GM23338 (cell line): ENCODE measurements at regions not wholly inside any gene's neighbourhood (a gene's known extent, or its start where the extent isn't known, plus 50 kb on each side); places are given as distances from the start of the nearest gene placed in this dataset.

Experiments
- ATAC-seq: fragments of 200-7000 bp; cut with Tn5 transposase; 3 replicates; pipeline ENCODE4 v1.9.1; 2020
- DNase-seq: peaks from one replicate; pipeline ENCODE4 v3.0.0-alpha.2; 2015; ENCODE audit warnings: low spot score
- H2AFZ ChIP-seq: fragments of 200-600 bp; sonication (generic); 2 replicates; pipeline ENCODE4 v1.8.0; 2016; ENCODE audit warnings: antibody characterized with exemption, mild to moderate bottlenecking, moderate library complexity
- H3F3A ChIP-seq: fragments of 200-600 bp; sonication (generic); replicated peaks from 2 replicates; pipeline ENCODE4 v1.8.0; 2017; ENCODE audit warnings: antibody characterized with exemption, mixed run types, low read depth
- H3K27ac ChIP-seq: fragments of 200-600 bp; sonication (generic); 2 replicates; pipeline ENCODE4 v1.6.1; 2016; ENCODE audit warnings: low read depth
- H3K27me3 ChIP-seq: fragments of 200-600 bp; sonication (generic); 2 replicates; pipeline ENCODE4 v1.8.0; 2016; ENCODE audit warnings: mild to moderate bottlenecking, mixed run types, moderate library complexity; ENCODE audit not compliant: insufficient read depth
- H3K36me3 ChIP-seq: fragments of 200-600 bp; sonication (generic); 2 replicates; pipeline ENCODE4 v1.8.0; 2016; ENCODE audit warnings: mild to moderate bottlenecking; ENCODE audit not compliant: insufficient read depth
- H3K4me1 ChIP-seq: fragments of 200-600 bp; sonication (generic); 2 replicates; pipeline ENCODE4 v1.8.0; 2016; ENCODE audit warnings: mild to moderate bottlenecking, moderate library complexity; ENCODE audit not compliant: insufficient read depth
- H3K4me2 ChIP-seq: fragments of 200-600 bp; sonication (generic); 2 replicates; pipeline ENCODE4 v1.7.1; 2017; ENCODE audit warnings: mixed run types
- H3K4me3 ChIP-seq: fragments of 200-600 bp; sonication (generic); 2 replicates; pipeline ENCODE4 v1.6.1; 2016; ENCODE audit warnings: mixed run types
- H3K79me2 ChIP-seq: fragments of 200-600 bp; sonication (generic); replicated peaks from 2 replicates; pipeline ENCODE4 v1.8.0; 2017; ENCODE audit warnings: mild to moderate bottlenecking; ENCODE audit not compliant: insufficient read depth
- H3K9me2 ChIP-seq: fragments of 200-600 bp; sonication (generic); 2 replicates; pipeline ENCODE4 v1.8.0; 2017; ENCODE audit not compliant: insufficient read depth
- H4K20me1 ChIP-seq: fragments of 200-600 bp; sonication (generic); replicated peaks from 2 replicates; pipeline ENCODE4 v1.8.0; 2017; ENCODE audit warnings: mild to moderate bottlenecking; ENCODE audit not compliant: insufficient read depth
- H3K27ac Mint-ChIP-seq: 2 replicates; pipeline ENCODE4 v1.8.0; 2020; ENCODE audit warnings: inconsistent platforms, mild to moderate bottlenecking, moderate library complexity, mixed read lengths
- H3K27me3 Mint-ChIP-seq: 3 replicates; pipeline ENCODE4 v1.8.0; 2022; ENCODE audit warnings: low read depth, mild to moderate bottlenecking, moderate library complexity, mixed read lengths, inconsistent platforms; ENCODE audit not compliant: insufficient read depth, poor library complexity
- H3K36me3 Mint-ChIP-seq: 3 replicates; pipeline ENCODE4 v1.8.0; 2021; ENCODE audit warnings: low read depth, mild to moderate bottlenecking, inconsistent platforms, moderate library complexity, mixed read lengths
- H3K4me1 Mint-ChIP-seq: 3 replicates; pipeline ENCODE4 v1.8.0; 2020; ENCODE audit warnings: mild to moderate bottlenecking, inconsistent platforms, mixed read lengths
- H3K4me3 Mint-ChIP-seq: 3 replicates; pipeline ENCODE4 v1.8.0; 2021; ENCODE audit warnings: moderate library complexity, mild to moderate bottlenecking, inconsistent platforms, mixed read lengths
- H3K9me3 Mint-ChIP-seq: 3 replicates; pipeline ENCODE4 v1.8.0; 2020; ENCODE audit warnings: moderate library complexity, mild to moderate bottlenecking, inconsistent platforms, mixed read lengths
- JUNB ChIP-seq: IDR thresholded peaks from one replicate; pipeline ENCODE4 v1.6.1; 2016; ENCODE audit warnings: antibody characterized with exemption; ENCODE audit not compliant: unreplicated experiment
- POLR2AphosphoS5 ChIP-seq: IDR thresholded peaks from 2 replicates; pipeline ENCODE4 v1.6.1; 2016; ENCODE audit warnings: antibody characterized with exemption, low read depth
- ZNF114 ChIP-seq: fragments of 250-450 bp; sonication (Bioruptor Pico); IDR thresholded peaks from 2 replicates; pipeline ENCODE4 v1.5.0; 2020; ENCODE audit warnings: mild to moderate bottlenecking, moderate library complexity
- TF ChIP-seq, protein P1 (sequence below): fragments of 250-450 bp; sonication (Bioruptor Pico); IDR thresholded peaks from 2 replicates; pipeline ENCODE4 v1.5.0; 2020; ENCODE audit warnings: mild to moderate bottlenecking, moderate library complexity
- TF ChIP-seq, protein P2 (sequence below): IDR thresholded peaks from one replicate; pipeline ENCODE4 v1.6.1; 2018; ENCODE audit warnings: antibody characterized with exemption; ENCODE audit not compliant: unreplicated experiment
- TF ChIP-seq, protein P3 (sequence below): IDR thresholded peaks from 2 replicates; pipeline ENCODE4 v1.6.1; 2016; ENCODE audit warnings: antibody characterized with exemption

- DNase-seq (no peak), ATAC-seq (no peak)
- no peaks in the 10 kb centered on the region for H3K36me3 Mint-ChIP-seq
- H3K4me3 Mint-ChIP-seq: no peak overlapping the region
- Histone ChIP-seq H4K20me1 (no peaks in the 10 kb centered on the region), H3F3A (no peaks in the 10 kb centered on the region), H3K4me3 (no peak overlapping the region), H3K27ac (no peak overlapping the region), H3K36me3 (no peaks in the 10 kb centered on the region), H3K79me2 (no peaks in the 10 kb centered on the region), H3K4me1 (no peaks in the 10 kb centered on the region), H3K9me2 (no peaks in the 10 kb centered on the region), H3K27me3 (no peaks in the 10 kb centered on the region), H2AFZ (no peak overlapping the region), H3K4me2 (no peak overlapping the region)
- H3K27ac Mint-ChIP-seq: no peak overlapping the region
- TF ChIP-seq ZNF114 (no peak), JUNB (no peak)
- TF ChIP-seq, protein P1, sequence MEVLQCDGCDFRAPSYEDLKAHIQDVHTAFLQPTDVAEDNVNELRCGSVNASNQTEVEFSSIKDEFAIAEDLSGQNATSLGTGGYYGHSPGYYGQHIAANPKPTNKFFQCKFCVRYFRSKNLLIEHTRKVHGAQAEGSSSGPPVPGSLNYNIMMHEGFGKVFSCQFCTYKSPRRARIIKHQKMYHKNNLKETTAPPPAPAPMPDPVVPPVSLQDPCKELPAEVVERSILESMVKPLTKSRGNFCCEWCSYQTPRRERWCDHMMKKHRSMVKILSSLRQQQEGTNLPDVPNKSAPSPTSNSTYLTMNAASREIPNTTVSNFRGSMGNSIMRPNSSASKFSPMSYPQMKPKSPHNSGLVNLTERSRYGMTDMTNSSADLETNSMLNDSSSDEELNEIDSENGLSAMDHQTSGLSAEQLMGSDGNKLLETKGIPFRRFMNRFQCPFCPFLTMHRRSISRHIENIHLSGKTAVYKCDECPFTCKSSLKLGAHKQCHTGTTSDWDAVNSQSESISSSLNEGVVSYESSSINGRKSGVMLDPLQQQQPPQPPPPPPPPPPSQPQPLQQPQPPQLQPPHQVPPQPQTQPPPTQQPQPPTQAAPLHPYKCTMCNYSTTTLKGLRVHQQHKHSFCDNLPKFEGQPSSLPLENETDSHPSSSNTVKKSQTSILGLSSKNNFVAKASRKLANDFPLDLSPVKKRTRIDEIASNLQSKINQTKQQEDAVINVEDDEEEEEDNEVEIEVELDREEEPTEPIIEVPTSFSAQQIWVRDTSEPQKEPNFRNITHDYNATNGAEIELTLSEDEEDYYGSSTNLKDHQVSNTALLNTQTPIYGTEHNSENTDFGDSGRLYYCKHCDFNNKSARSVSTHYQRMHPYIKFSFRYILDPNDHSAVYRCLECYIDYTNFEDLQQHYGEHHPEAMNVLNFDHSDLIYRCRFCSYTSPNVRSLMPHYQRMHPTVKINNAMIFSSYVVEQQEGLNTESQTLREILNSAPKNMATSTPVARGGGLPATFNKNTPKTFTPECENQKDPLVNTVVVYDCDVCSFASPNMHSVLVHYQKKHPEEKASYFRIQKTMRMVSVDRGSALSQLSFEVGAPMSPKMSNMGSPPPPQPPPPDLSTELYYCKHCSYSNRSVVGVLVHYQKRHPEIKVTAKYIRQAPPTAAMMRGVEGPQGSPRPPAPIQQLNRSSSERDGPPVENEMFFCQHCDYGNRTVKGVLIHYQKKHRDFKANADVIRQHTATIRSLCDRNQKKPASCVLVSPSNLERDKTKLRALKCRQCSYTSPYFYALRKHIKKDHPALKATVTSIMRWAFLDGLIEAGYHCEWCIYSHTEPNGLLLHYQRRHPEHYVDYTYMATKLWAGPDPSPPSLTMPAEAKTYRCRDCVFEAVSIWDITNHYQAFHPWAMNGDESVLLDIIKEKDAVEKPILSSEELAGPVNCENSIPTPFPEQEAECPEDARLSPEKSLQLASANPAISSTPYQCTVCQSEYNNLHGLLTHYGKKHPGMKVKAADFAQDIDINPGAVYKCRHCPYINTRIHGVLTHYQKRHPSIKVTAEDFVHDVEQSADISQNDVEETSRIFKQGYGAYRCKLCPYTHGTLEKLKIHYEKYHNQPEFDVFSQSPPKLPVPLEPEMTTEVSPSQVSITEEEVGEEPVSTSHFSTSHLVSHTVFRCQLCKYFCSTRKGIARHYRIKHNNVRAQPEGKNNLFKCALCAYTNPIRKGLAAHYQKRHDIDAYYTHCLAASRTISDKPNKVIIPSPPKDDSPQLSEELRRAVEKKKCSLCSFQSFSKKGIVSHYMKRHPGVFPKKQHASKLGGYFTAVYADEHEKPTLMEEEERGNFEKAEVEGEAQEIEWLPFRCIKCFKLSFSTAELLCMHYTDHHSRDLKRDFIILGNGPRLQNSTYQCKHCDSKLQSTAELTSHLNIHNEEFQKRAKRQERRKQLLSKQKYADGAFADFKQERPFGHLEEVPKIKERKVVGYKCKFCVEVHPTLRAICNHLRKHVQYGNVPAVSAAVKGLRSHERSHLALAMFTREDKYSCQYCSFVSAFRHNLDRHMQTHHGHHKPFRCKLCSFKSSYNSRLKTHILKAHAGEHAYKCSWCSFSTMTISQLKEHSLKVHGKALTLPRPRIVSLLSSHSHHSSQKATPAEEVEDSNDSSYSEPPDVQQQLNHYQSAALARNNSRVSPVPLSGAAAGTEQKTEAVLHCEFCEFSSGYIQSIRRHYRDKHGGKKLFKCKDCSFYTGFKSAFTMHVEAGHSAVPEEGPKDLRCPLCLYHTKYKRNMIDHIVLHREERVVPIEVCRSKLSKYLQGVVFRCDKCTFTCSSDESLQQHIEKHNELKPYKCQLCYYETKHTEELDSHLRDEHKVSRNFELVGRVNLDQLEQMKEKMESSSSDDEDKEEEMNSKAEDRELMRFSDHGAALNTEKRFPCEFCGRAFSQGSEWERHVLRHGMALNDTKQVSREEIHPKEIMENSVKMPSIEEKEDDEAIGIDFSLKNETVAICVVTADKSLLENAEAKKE (CRISPR knock-in tag): no peak
- peaks cover 5% of the 10 kb centered on the region; the same call in 2 of the 3 replicates for H3K9me3 Mint-ChIP-seq
- H3K4me1 Mint-ChIP-seq: no peaks in the 10 kb centered on the region
- H3K27me3 Mint-ChIP-seq: no peaks in the 10 kb centered on the region
These were observed 115.4 kb downstream of the SLC25A46 start for GRCh38 chr5:110854200-110854599.

DNA sequence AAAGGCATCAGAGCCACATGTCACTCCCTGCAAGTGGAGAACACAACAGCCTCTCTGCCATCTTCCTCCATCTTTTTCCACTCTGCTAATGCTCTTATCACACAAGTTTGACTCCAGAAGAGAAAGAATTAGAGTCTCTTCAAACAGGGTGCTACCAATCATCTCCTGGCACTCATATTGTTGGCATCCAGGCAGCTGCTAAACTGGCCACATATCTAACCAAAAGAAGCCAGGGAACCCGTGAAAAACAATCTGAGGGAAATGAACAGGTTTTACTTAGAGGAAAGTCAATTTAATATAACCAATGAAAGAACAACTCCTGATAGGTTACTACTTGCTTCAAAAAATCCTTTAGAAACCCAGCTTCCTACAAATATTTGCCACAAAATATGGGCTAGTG, 117.2 kb downstream of the SLC25A46 start:
- H3K27me3 Mint-ChIP-seq: no peaks in the 10 kb centered on the region
- H3K4me3 Mint-ChIP-seq: no peak overlapping the region
- Histone ChIP-seq H2AFZ (0 out of 2 replicates have a peak overlapping the region, but pooled peaks have one; percentile 47), H3K79me2 (no peaks in the 10 kb centered on the region), H3K4me1 (no peaks in the 10 kb centered on the region), H3K36me3 (no peaks in the 10 kb centered on the region), H4K20me1 (no peaks in the 10 kb centered on the region), H3K27me3 (no peaks in the 10 kb centered on the region), H3K4me2 (no peak overlapping the region), H3F3A (no peaks in the 10 kb centered on the region), H3K4me3 (no peak overlapping the region), H3K27ac (no peak overlapping the region), H3K9me2 (no peaks in the 10 kb centered on the region)
- DNase-seq (no peak), ATAC-seq (no peak)
- no peak overlapping the region for H3K27ac Mint-ChIP-seq
- no peak for TF ChIP-seq JUNB
- TF ChIP-seq, protein P2, sequence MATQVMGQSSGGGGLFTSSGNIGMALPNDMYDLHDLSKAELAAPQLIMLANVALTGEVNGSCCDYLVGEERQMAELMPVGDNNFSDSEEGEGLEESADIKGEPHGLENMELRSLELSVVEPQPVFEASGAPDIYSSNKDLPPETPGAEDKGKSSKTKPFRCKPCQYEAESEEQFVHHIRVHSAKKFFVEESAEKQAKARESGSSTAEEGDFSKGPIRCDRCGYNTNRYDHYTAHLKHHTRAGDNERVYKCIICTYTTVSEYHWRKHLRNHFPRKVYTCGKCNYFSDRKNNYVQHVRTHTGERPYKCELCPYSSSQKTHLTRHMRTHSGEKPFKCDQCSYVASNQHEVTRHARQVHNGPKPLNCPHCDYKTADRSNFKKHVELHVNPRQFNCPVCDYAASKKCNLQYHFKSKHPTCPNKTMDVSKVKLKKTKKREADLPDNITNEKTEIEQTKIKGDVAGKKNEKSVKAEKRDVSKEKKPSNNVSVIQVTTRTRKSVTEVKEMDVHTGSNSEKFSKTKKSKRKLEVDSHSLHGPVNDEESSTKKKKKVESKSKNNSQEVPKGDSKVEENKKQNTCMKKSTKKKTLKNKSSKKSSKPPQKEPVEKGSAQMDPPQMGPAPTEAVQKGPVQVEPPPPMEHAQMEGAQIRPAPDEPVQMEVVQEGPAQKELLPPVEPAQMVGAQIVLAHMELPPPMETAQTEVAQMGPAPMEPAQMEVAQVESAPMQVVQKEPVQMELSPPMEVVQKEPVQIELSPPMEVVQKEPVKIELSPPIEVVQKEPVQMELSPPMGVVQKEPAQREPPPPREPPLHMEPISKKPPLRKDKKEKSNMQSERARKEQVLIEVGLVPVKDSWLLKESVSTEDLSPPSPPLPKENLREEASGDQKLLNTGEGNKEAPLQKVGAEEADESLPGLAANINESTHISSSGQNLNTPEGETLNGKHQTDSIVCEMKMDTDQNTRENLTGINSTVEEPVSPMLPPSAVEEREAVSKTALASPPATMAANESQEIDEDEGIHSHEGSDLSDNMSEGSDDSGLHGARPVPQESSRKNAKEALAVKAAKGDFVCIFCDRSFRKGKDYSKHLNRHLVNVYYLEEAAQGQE: no peak
- TF ChIP-seq, protein P3, sequence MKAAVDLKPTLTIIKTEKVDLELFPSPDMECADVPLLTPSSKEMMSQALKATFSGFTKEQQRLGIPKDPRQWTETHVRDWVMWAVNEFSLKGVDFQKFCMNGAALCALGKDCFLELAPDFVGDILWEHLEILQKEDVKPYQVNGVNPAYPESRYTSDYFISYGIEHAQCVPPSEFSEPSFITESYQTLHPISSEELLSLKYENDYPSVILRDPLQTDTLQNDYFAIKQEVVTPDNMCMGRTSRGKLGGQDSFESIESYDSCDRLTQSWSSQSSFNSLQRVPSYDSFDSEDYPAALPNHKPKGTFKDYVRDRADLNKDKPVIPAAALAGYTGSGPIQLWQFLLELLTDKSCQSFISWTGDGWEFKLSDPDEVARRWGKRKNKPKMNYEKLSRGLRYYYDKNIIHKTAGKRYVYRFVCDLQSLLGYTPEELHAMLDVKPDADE: no peak
- TF ChIP-seq POLR2AphosphoS5: no peak
- no peaks in the 10 kb centered on the region for H3K9me3 Mint-ChIP-seq
- no peaks in the 10 kb centered on the region for H3K4me1 Mint-ChIP-seq
- H3K36me3 Mint-ChIP-seq: no peaks in the 10 kb centered on the region
